ENCODE measurements at regions not wholly inside any gene's neighbourhood (a gene's known extent, or its start where the extent isn't known, plus 50 kb on each side); places are given as distances from the start of the nearest gene placed in this dataset.

GRCh38 chr20:41770427-41770826, 152.2 kb upstream of the CHD6 start:
- TF ChIP-seq CTCF (IDR thresholded peaks at IDR 0.05): no peak
- no peak for TF ChIP-seq POLR2A (IDR thresholded peaks at IDR 0.05)

Data from Peyer's patch (tissue), 4 donors.